HTR-8/SVneo (cell line): ENCODE measurements at regions not wholly inside any gene's neighbourhood (a gene's known extent, or its start where the extent isn't known, plus 50 kb on each side); places are given as distances from the start of the nearest gene placed in this dataset.

Experiments
- DNase-seq: peaks from one replicate; pipeline ENCODE4 v3.0.0; 2011; ENCODE audit warnings: low spot score, mixed read lengths; ENCODE audit not compliant: insufficient read length
- FAIRE-seq: peaks from 2 replicates; lab custom pipeline; 2011; peaks lifted over from hg19 to GRCh38; lab: Jason Lieb, UNC

DNA sequence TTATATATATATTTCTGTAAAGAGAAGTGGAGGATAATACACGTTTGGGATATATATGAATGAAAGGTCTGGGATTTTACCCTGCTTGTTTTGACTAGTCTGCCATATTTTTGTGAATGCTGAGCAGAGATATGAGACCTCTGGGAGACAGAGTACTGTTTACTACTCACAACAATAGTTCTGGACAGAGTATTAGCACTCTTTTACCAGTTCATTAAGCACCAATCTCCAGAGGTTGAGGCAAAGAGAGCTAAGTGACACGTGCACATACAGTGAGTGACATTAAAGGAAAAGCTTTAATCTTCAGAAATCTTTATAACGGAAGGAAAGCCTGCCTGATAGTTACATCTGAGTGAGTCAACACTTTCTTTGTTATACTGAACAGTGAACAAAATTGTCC lies 1452.7 kb upstream of the TENM3 start:
- no peak for DNase-seq
- no peak for FAIRE-seq

DNA sequence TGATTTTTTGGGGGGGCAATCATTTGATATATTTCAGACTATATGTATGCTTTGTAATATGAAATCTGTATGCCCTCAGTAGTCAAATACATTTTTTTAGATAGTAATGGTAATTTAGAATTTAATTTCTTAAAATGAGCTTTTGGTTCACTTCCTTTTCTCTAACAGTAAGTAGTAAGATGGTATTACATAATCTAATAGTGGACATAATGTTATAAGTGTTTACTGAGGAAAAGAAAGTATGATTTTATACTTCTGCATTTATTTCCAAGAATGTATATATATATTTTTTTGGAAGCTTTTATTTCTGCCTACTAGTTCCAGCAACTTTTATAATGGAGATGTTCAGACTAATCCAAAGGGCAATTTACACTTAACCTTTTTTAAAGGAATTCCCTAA lies 1450.7 kb upstream of the TENM3 start:
- FAIRE-seq (no peak), DNase-seq (no peak)

DNA sequence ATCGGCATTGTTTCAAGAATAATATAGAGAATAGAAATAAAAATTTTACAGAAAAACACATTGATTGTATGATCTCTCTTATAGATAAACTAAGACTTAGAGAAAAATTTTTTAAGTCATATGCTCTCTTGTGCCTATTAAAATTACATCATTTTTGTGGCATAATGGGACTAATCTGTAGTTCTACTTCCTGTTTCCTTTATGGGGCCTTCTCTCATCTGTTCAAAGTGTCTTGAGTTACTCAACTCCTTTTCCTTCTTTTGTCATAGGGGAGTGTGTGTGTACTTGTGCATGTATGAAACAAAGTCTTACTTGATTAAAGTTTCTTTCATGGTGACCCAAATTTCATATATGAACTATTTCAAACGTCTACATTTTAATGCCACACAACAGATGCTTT lies 1448.9 kb upstream of the TENM3 start:
- DNase-seq (no peak), FAIRE-seq (no peak)

- DNase-seq: no peak
- no peak for FAIRE-seq
Observed at GRCh38 chr4:180798036-180798577, 1445.1 kb upstream of the TENM3 start.

DNA sequence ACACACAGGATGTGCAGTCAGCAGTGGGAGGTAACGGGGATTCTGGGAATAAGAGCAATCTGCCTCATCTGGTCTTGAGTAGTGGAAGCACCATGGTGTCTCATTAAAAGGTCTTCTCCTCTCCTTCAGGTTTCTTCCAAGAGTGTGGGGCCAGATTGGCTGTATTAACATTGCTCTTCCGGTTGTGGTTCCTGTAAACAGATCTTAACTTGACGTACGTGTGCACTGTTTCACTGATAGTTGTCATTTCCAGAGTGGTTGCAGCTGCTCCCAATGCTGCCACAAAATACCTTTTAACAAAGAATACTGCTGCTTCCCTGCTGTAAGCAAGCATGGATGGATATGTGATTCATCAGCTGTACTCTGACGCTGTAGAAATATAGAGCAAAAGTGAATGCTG lies 1443.4 kb upstream of the TENM3 start:
- DNase-seq (no peak), FAIRE-seq (no peak)

GRCh38 chr4:180805101-180805500 lies 1438.1 kb upstream of the TENM3 start:
- FAIRE-seq (no peak), DNase-seq (no peak)

DNA sequence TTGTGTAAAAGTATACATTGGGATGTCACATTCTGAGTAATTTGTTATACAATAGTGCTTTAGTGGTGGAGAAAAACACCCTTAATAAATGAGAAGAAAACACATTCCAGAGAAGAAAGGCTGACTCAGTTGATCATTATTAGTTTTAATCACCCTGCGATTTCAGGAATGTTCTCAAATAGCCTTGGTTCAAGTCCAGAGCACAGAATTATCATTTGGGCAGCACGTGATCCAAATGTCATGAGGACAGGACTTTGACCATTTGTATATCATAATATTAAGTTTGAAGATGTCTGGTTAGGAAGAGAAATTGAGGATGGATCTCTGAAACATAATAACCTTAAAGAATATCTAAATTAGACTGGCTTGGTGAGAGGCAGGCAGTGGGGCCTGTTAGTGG lies 1434.3 kb upstream of the TENM3 start:
- DNase-seq (no peak), FAIRE-seq (no peak)

DNA sequence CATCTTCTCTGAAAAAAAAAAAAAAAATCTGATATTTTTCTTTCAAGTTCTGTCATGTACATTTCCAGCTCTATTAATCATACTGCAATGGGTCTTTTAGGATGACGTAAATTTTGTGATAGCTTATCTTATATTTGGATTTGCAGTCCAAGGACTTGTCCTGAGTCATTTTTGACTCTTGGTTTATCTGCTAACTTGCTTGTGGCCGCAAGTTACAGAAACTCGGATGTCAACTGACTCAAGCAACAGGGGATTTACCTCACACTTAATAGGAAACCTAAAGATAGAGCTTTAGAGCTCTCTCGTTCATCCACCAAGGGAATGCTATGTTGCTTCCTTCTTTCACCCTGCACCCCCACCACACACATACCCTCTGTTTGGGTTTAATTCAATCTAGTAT lies 1433.8 kb upstream of the TENM3 start:
- FAIRE-seq (no peak), DNase-seq (no peak)

DNA sequence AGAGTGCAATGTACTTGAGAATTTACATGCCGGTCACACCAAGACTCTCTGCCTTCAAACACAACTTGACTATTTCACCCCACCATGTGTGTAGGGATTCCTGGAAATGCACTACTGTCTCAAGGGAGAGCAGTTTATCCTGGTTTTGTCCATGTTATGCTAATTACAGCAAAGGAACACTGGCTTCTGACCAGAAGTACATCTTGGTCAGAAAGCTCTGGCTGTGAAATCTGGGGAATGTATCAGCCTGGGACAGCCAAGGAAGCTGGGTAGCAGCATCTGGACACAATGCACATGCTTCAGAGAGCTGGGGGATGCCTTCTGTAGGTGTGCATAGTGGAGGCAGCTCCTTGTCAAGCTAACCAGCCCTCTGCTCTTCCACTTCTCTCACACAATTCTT lies 1432.6 kb upstream of the TENM3 start:
- no peak for FAIRE-seq
- DNase-seq: no peak

DNA sequence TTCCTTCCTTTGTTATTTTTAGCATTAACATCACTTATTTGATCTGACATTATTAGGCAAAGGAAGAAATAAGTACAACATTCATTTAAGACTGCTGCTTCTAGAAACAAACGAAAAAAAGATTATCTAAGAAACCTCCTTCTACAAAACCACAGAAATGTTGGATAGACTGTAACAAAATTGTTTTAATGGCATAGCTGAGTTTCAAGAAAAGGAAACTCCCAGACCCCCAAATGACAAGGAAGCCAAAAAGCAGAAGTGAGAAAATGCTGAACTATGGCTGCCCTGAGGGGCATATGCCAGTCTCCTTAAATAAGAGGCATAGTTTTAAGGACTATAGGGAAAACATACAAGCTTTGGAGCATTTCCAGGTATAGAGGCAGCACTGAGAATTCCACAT lies 1431.6 kb upstream of the TENM3 start:
- FAIRE-seq (no peak), DNase-seq (no peak)

DNA sequence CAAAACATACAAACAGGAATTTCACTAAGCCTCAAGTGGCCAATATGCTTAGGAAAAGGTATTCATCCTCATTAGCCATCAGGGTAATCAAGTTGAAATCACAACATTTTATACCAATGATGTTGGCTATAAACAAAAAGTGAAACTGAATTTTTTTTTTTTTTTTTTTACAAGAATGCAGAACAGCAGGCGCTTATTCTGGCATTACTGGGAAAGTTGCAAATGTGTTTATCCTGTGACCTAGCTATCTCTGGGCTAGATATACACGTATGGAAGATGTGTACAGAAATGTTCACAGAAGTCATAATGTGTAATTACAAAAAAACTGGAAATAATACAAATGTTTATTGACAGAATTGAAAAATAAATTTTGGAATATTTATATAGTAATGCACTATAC lies 1430.4 kb upstream of the TENM3 start:
- FAIRE-seq (no peak), DNase-seq (no peak)

- no peak for FAIRE-seq
- DNase-seq: no peak
Observed at GRCh38 chr4:180814875-180815417, 1428.3 kb upstream of the TENM3 start.

DNA sequence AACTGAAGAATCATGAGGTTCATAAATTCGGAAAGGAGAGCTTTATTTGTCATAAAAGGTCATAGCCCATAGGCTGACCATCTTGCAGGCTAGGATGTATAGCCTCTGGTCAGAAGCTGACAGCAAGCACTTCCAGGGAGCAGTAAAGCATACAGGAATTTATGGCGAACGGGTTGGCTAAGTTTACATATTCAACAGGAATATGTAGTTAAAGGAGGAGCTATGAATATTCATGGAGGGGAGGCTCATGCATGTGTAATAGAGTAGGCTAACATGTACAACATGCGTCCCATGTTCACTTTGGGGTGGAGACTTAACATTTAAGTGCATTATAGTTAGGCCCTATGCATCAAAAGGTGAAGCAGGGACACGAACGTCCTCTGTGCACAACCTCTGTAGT lies 1425.7 kb upstream of the TENM3 start:
- no peak for DNase-seq
- FAIRE-seq: no peak

GRCh38 chr4:180823108-180823507 lies 1420.1 kb upstream of the TENM3 start:
- DNase-seq (no peak), FAIRE-seq (no peak)

- FAIRE-seq (peak; percentile 38), DNase-seq (peak; percentile 19)
Observed at GRCh38 chr4:180827232-180828009, 1415.8 kb upstream of the TENM3 start.

DNA sequence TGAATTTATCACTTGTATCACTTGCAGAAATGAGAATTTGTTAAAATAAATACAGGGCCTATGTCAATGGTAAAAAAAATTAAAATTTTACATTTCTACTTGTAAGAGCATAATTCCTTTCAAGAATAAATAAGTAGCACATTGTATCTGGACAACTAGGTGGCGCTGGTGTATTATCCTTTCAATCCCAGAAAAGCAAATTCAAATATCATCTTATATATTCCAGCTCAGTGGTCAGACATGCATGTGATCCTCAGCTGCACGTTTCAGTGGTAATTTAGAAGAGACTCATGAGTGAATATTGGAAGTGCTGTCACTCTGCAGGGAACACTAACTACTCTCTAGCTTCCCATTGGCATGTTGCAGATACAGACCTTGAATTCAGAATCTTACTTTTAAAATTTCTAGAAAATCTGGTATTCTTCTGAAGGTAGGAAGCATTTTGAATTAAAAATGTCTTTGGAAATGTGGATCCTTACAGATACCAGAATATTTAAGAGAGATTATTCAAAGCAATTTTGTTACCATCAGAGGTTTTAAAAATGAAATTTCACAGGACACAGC lies 1414.7 kb upstream of the TENM3 start:
- FAIRE-seq: no peak
- DNase-seq: peak; percentile 45

GRCh38 chr4:180832073-180832472 lies 1411.1 kb upstream of the TENM3 start:
- no peak for DNase-seq
- FAIRE-seq: no peak

DNA sequence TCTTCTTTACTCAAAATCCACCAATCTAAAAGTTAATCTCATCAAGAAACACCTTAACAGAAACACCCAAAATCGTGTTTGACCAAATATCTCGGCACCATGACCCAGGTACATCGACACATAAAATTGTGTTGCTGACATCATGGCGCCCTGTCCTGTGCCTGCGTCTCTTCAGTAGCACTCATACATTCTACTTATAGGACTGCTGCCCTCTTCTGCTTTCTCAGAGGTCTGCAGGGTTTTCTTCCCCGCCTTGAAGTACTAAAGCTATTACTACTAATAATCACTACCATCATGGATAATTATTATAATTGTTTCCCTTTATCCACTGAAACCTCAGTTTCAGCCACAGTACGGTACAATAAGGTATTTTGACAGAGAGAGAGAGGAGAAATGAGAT lies 1403.1 kb upstream of the TENM3 start:
- no peak for DNase-seq
- peak; percentile 9 for FAIRE-seq

GRCh38 chr4:180850318-180850940 lies 1392.8 kb upstream of the TENM3 start:
- FAIRE-seq: no peak

GRCh38 chr4:180852738-180853137 lies 1390.5 kb upstream of the TENM3 start:
- FAIRE-seq (no peak), DNase-seq (no peak)

More at GRCh38 chr4:180850318-180850940, 1392.8 kb upstream of the TENM3 start:
- DNase-seq: no peak

DNA sequence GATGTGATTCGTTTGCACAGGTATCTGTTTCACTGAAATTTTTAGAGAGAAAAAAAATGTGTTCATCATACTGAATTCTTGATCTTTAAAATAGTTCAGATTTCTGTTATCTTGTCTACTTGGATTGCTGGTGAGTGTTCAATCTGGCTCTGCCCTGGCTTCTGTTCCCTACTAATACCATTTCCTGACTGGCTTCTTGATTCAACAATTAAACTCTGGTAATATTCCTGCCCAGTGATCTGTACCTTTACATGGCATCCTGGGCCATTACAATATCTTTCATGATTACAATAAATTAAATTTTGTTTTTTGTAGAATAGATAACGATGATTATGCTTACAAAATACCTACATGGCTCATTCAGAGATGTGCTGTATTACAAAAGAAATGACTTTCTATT lies 1388.0 kb upstream of the TENM3 start:
- FAIRE-seq: no peak
- DNase-seq: no peak
